AG04450 (cell line): ENCODE measurements at regions not wholly inside any gene's neighbourhood (a gene's known extent, or its start where the extent isn't known, plus 50 kb on each side); places are given as distances from the start of the nearest gene placed in this dataset.

Experiments used
- CTCF ChIA-PET: fragments of 300-600, 350-600 bp; formaldehyde crosslinking; extraction: SDS; loops from one replicate; lab custom pipeline; 2022; ENCODE audit warnings: antibody characterized with exemption, inconsistent platforms; lab: Charles Lee
- POLR2A ChIA-PET: fragments of 350-600 bp; formaldehyde crosslinking; extraction: SDS; loops from one replicate; lab custom pipeline; 2021; ENCODE audit warnings: antibody characterized with exemption, inconsistent platforms; lab: Yijun Ruan, JAX
- DNase-seq: peaks from one replicate; pipeline ENCODE4 v3.0.0-alpha.2; 2011; ENCODE audit warnings: low read depth, low spot score
- H3K27ac ChIP-seq: one replicate; pipeline ENCODE4 v1.5.1; 2012; ENCODE audit warnings: low read depth, low read length, control low read depth
- H3K27me3 ChIP-seq: one replicate; pipeline ENCODE4 v1.6.0; 2012; ENCODE audit warnings: low read length; ENCODE audit not compliant: control insufficient read depth, insufficient read depth
- H3K4me3 ChIP-seq: 2 replicates; pipeline ENCODE4 v1.5.1; 2011; ENCODE audit warnings: mild to moderate bottlenecking, low read depth, low read length, control low read depth
- H3K9me3 ChIP-seq: 2 replicates; pipeline ENCODE4 v1.5.1; 2012; ENCODE audit warnings: low read length; ENCODE audit not compliant: control insufficient read depth, insufficient read depth
- TF ChIP-seq, protein P1 (sequence below): IDR thresholded peaks from 2 replicates; pipeline ENCODE4 v1.5.1; 2011; ENCODE audit warnings: low read depth, low read length, control low read depth, inconsistent platforms

DNA sequence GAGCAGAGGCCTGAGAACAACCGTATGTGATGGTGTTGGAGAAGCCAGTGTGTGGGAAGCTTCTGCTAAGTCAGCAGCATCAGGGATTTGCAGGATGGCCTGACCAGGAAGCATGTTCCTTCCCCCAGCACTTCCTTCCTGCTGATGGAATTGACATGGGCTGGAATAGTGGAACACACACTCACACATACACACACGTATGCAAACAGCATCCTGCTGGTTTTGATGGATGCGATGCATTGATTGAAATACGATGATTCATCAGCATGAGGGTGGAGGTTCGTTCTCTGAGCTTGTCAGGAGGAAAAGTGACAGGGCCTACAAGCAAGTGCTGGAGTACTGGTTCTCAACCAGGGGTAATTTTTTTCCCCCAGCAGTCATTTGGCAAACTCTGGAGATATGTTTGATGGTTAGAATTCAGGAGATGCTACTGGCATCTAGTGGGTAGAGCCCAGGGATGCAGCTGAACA, 229.1 kb downstream of the NFATC2 start:
- no peak for DNase-seq
- no peaks in the 10 kb centered on the region; the same call in none of the 2 replicates for H3K9me3 ChIP-seq
- TF ChIP-seq, protein P1, sequence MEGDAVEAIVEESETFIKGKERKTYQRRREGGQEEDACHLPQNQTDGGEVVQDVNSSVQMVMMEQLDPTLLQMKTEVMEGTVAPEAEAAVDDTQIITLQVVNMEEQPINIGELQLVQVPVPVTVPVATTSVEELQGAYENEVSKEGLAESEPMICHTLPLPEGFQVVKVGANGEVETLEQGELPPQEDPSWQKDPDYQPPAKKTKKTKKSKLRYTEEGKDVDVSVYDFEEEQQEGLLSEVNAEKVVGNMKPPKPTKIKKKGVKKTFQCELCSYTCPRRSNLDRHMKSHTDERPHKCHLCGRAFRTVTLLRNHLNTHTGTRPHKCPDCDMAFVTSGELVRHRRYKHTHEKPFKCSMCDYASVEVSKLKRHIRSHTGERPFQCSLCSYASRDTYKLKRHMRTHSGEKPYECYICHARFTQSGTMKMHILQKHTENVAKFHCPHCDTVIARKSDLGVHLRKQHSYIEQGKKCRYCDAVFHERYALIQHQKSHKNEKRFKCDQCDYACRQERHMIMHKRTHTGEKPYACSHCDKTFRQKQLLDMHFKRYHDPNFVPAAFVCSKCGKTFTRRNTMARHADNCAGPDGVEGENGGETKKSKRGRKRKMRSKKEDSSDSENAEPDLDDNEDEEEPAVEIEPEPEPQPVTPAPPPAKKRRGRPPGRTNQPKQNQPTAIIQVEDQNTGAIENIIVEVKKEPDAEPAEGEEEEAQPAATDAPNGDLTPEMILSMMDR = no peak; the same call in 1 of the 2 replicates
- H3K4me3 ChIP-seq = no peak overlapping the region
- CTCF ChIA-PET = interaction anchor here (0.6 to 1.7 kb wide), 4 partner anchors 320 to 326 kb away, joined by 3 to 7 read pairs (median 4); no protein-coding TSS in a partner anchor
- H3K27me3 ChIP-seq = no peaks in the 10 kb centered on the region
- no peak overlapping the region for H3K27ac ChIP-seq
- POLR2A ChIA-PET = interaction anchor here (0.5 kb wide), 1 partner anchor 326 kb away, joined by 6 read pairs; no protein-coding TSS in a partner anchor

GRCh38 chr20:51312480-51312783, 230.1 kb downstream of the NFATC2 start:
- TF ChIP-seq, protein P1 = no peak
- POLR2A ChIA-PET = no interaction called here
- H3K27ac ChIP-seq = no peak overlapping the region
- CTCF ChIA-PET = interaction anchor here (1.1 to 1.7 kb wide), 2 partner anchors 320 to 325 kb away, joined by 4 to 7 read pairs; no protein-coding TSS in a partner anchor
- DNase-seq = no peak
- H3K9me3 ChIP-seq = no peaks in the 10 kb centered on the region; the same call in none of the 2 replicates
- no peak overlapping the region for H3K4me3 ChIP-seq
- H3K27me3 ChIP-seq = no peaks in the 10 kb centered on the region

GRCh38 chr20:51311636-51312479, 230.7 kb downstream of the NFATC2 start:
- no peak overlapping the region for H3K4me3 ChIP-seq
- POLR2A ChIA-PET = no interaction called here
- no peak overlapping the region for H3K27ac ChIP-seq
- H3K9me3 ChIP-seq = no peaks in the 10 kb centered on the region; the same call in none of the 2 replicates
- CTCF ChIA-PET = interaction anchor here (1.0 to 1.1 kb wide), 2 partner anchors 324 kb away, joined by 3 to 4 read pairs; no protein-coding TSS in a partner anchor
- TF ChIP-seq, protein P1 = no peak
- no peak for DNase-seq
- no peaks in the 10 kb centered on the region for H3K27me3 ChIP-seq

- H3K4me3 ChIP-seq = no peak overlapping the region
- TF ChIP-seq, protein P1 = no peak
- CTCF ChIA-PET = interaction anchor here (0.8 to 6.5 kb wide), 4 partner anchors 285 to 327 kb away, joined by 5 to 295 read pairs (median 63); no protein-coding TSS in a partner anchor
- POLR2A ChIA-PET = interaction anchor here (0.9 kb wide), 1 partner anchor 25 kb away, joined by 3 read pairs; no protein-coding TSS in a partner anchor
- H3K9me3 ChIP-seq = no peaks in the 10 kb centered on the region; the same call in 1 of the 2 replicates
- H3K27ac ChIP-seq = no peak overlapping the region
- no peaks in the 10 kb centered on the region for H3K27me3 ChIP-seq
- no peak for DNase-seq
Measured at GRCh38 chr20:51310216-51310615, 232.3 kb downstream of the NFATC2 start.
